ENCODE measurements at regions not wholly inside any gene's neighbourhood (a gene's known extent, or its start where the extent isn't known, plus 50 kb on each side); places are given as distances from the start of the nearest gene placed in this dataset.

DNA sequence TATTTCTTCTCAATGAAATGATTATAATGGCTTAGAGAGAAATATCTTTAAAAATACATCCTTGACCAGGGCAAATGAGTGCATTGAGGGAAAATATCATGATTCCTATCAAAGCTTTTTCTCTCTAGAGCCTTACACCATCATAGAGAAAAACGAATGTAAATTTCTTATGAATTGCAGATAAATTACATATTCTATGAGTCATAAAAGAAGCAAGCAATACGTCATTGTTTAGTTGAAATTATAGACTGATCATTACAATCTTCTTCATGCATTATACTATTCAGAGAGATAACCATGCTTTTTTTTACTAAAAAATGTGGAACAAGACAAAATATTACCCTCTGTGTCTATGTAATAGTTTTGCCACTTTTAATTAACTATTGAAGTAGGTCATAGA lies 100.9 kb upstream of the RXFP1 start:
- no peak for DNase-seq
- H3K27ac ChIP-seq (ENCODE audit: low read depth in 1 of 2, low read length in 2 of 2) = no peak overlapping the region
- ChIA-PET POLR2A (no interaction called here), CTCF (no interaction called here)
- Mint-ChIP-seq H3K27ac (no peak overlapping the region), H3K4me1 (ENCODE audit: low read depth) (no peaks in the 10 kb centered on the region), H3K36me3 (ENCODE audit: low read depth) (no peaks in the 10 kb centered on the region), H3K4me3 (no peak overlapping the region), H3K27me3 (peaks cover 5% of the 10 kb centered on the region), H3K9me3 (peaks cover 1% of the 10 kb centered on the region)
- H3K36me3 ChIP-seq (ENCODE audit: insufficient read depth, low read length) = no peaks in the 10 kb centered on the region
- peaks cover 0 to 4% of the 10 kb centered on the region in 2 experiments for H3K9me3 ChIP-seq (ENCODE audit: control insufficient read depth in 1 of 2, insufficient read depth in 1 of 2, low read length in 2 of 2)
- ATAC-seq (ENCODE audit: poor library complexity) = no peak
- H3K4me1 ChIP-seq (ENCODE audit: insufficient read depth, low read length) = no peaks in the 10 kb centered on the region
- no peaks in the 10 kb centered on the region for H3K27me3 ChIP-seq (ENCODE audit: control insufficient read depth in 1 of 2, insufficient read depth in 2 of 2, low read length in 2 of 2)
- TF ChIP-seq, protein P1, sequence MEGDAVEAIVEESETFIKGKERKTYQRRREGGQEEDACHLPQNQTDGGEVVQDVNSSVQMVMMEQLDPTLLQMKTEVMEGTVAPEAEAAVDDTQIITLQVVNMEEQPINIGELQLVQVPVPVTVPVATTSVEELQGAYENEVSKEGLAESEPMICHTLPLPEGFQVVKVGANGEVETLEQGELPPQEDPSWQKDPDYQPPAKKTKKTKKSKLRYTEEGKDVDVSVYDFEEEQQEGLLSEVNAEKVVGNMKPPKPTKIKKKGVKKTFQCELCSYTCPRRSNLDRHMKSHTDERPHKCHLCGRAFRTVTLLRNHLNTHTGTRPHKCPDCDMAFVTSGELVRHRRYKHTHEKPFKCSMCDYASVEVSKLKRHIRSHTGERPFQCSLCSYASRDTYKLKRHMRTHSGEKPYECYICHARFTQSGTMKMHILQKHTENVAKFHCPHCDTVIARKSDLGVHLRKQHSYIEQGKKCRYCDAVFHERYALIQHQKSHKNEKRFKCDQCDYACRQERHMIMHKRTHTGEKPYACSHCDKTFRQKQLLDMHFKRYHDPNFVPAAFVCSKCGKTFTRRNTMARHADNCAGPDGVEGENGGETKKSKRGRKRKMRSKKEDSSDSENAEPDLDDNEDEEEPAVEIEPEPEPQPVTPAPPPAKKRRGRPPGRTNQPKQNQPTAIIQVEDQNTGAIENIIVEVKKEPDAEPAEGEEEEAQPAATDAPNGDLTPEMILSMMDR (IDR thresholded peaks at IDR 0.05) = no peak
- H3K4me3 ChIP-seq (ENCODE audit: low read length) = no peak overlapping the region
- intact Hi-C loops (cut with DNase I, micrococcal nuclease) = no loop called here

DNA sequence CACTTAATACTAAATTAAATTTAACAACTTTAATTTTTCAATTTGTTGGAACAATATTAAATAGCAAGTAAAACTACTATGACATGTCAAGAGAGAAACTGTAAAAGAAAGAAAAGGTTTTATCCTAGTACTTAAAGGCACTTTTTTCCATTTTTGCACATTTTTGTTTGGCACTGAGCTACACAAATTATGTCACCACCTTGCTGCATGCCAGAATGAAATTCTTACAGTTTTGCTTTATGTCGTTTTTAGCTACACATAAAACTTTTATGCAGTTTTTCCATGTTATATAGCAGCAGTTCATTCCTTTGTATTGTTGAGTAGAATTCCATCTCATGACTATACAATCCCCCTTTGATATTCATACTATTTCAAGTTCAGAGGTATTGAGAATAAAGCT lies 99.1 kb upstream of the RXFP1 start:
- H3K27ac Mint-ChIP-seq = no peak overlapping the region
- DNase-seq (no peak), ATAC-seq (ENCODE audit: poor library complexity) (no peak)
- no peaks in the 10 kb centered on the region for H3K36me3 Mint-ChIP-seq (ENCODE audit: low read depth)
- Histone ChIP-seq H3K27me3 (ENCODE audit: control insufficient read depth in 1 of 2, insufficient read depth in 2 of 2, low read length in 2 of 2) (no peaks in the 10 kb centered on the region), H3K9me3 (ENCODE audit: control insufficient read depth in 1 of 2, insufficient read depth in 1 of 2, low read length in 2 of 2) (peaks cover 0 to 4% of the 10 kb centered on the region in 2 experiments), H3K4me3 (ENCODE audit: low read length) (no peak overlapping the region), H3K4me1 (ENCODE audit: insufficient read depth, low read length) (no peaks in the 10 kb centered on the region), H3K36me3 (ENCODE audit: insufficient read depth, low read length) (no peaks in the 10 kb centered on the region), H3K27ac (ENCODE audit: low read depth in 1 of 2, low read length in 2 of 2) (no peak overlapping the region)
- POLR2A ChIA-PET = no interaction called here
- TF ChIP-seq, protein P1 (IDR thresholded peaks at IDR 0.05) = no peak
- peaks cover 12% of the 10 kb centered on the region for H3K27me3 Mint-ChIP-seq
- no peak overlapping the region for H3K4me3 Mint-ChIP-seq
- intact Hi-C loops (cut with DNase I, micrococcal nuclease) = no loop called here
- CTCF ChIA-PET = no interaction called here
- no peaks in the 10 kb centered on the region for H3K4me1 Mint-ChIP-seq (ENCODE audit: low read depth)
- no peaks in the 10 kb centered on the region for H3K9me3 Mint-ChIP-seq

DNA sequence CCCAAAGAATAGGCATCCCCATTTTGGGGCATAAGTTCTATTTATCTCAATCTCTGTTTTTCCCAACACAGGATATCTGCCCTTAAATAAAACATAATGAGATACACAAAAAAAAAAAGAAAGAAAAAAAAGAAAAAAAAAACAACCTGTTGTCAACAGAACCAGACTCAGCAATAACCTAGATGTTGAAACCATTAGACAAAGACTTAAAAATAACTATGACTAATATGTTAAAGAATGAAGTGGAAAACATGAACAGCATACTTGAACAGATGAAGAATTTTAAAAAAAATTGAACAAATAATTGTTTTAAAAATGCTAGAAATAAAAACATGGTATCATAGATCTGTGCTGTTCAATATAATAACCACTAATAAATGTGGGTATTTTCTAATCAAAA lies 93.4 kb upstream of the RXFP1 start:
- TF ChIP-seq, protein P1 (IDR thresholded peaks at IDR 0.05) = no peak
- Histone ChIP-seq H3K27ac (ENCODE audit: low read depth in 1 of 2, low read length in 2 of 2) (no peak overlapping the region), H3K4me1 (ENCODE audit: insufficient read depth, low read length) (no peaks in the 10 kb centered on the region), H3K4me3 (ENCODE audit: low read length) (no peak overlapping the region), H3K9me3 (ENCODE audit: control insufficient read depth in 1 of 2, insufficient read depth in 1 of 2, low read length in 2 of 2) (no peaks in the 10 kb centered on the region), H3K27me3 (ENCODE audit: control insufficient read depth in 1 of 2, insufficient read depth in 2 of 2, low read length in 2 of 2) (no peaks in the 10 kb centered on the region), H3K36me3 (ENCODE audit: insufficient read depth, low read length) (no peaks in the 10 kb centered on the region)
- no peak for ATAC-seq (ENCODE audit: poor library complexity)
- no peak for DNase-seq
- intact Hi-C loops (cut with DNase I, micrococcal nuclease) = no loop called here
- H3K4me3 Mint-ChIP-seq = no peak overlapping the region
- POLR2A ChIA-PET = no interaction called here
- no peaks in the 10 kb centered on the region for H3K9me3 Mint-ChIP-seq
- H3K27ac Mint-ChIP-seq = no peak overlapping the region
- no peaks in the 10 kb centered on the region for H3K4me1 Mint-ChIP-seq (ENCODE audit: low read depth)
- CTCF ChIA-PET = no interaction called here
- no peaks in the 10 kb centered on the region for H3K36me3 Mint-ChIP-seq (ENCODE audit: low read depth)
- peaks cover 12% of the 10 kb centered on the region for H3K27me3 Mint-ChIP-seq
